ENCODE measurements at regions not wholly inside any gene's neighbourhood (a gene's known extent, or its start where the extent isn't known, plus 50 kb on each side); places are given as distances from the start of the nearest gene placed in this dataset.

DNA sequence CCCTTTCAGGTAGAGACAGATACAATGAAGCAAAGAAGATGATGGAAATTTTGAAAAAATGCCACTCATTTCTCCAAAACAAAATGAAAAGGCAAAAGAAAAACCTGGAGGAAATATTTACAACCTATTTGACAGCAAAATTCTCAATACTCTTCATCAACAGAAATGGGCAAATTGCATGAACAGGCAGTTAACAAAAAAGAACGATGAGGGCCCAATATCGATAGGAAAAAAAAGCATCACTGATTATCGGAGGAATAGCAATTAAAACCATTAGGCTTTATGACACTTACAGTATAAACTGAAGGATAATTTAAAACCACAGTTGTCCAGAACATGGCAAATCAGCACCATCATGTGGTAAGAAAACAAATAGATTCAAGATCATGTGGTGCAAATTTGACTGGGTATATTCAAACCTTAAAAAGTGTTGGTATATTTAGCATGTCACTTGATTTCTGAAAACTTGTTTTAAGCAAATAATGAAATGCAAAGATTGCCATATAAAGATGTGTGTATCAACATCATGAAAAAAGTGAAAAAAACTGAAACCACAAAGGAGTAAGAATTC is 222.9 kb downstream of the BRD1 start:
- no peak for DNase-seq (ENCODE audit: low read depth in 2 of 2)

DNA sequence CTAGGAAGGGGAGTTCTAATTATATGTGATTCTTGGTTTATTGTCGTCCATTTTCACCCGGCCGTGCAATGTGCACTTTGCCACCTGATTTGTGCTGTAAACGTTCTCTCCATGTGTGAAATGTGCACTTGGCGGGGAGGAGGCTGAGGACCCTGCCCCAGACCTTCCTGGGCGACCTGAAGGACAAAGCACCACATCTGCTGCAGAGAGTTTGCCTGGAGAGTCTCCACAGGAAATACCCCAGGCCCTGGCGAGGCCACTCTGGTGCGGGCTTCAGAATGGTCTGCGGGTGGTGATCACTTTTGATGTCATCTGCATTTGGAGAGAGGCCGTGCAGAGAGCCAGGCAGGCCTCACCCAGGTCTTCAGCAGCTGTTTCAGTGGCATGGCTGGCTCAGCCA is 224.7 kb downstream of the BRD1 start:
- no peak for DNase-seq (ENCODE audit: low read depth in 2 of 2)

DNA sequence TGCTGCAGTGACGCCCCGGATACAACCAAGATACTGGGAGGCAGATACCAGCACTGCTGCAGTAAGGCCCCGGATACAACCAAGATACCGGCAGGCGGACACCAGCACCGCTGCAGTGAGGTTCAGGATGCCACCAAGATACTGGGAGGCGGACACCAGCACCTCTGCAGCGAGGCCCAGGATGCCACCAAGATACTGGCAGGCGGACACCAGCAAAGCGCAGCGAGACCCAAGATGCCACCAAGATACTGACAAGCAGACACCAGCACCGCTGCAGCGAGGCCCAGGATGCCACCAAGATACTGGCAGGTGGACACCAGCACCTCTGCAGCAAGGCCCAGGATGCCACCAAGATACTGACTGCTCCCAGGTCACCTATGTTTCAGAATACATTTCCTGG is 225.2 kb downstream of the BRD1 start:
- no peak for DNase-seq (ENCODE audit: low read depth in 2 of 2)

DNA sequence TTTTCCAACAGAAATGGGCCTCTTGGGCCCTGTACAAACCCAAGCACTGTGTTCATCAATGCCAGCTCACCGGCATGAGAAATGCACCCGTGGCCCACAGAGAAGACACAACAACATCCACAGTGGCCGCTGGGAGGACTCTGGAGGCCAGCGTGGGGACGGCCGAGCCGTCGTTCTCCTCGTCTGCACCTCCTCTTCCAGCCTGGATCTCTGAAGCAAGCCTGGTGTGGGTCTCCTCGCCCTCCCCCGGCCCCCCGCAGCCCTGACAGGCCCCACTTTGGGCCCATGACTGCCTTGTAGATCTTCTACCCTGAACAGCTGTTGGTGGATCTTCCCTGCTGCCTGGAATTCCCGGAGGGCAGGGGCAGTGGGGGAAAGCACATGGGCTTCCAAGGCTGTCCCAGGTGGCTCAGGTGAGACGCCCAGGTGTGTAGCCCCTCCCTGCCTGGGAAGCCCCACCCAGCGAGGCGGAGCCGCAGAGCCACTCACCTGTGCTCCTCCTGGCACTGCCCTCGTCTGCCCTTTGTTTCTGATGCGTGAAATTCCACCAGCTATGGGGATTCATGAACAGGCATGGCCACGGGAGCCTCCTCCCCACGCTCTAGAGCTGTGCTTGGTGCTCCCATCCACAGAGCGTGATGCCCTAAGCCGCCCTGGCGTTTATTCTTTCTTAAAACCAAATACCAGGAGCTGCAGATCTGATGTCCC is 225.9 kb downstream of the BRD1 start:
- no peak for DNase-seq (ENCODE audit: low read depth in 2 of 2)

DNA sequence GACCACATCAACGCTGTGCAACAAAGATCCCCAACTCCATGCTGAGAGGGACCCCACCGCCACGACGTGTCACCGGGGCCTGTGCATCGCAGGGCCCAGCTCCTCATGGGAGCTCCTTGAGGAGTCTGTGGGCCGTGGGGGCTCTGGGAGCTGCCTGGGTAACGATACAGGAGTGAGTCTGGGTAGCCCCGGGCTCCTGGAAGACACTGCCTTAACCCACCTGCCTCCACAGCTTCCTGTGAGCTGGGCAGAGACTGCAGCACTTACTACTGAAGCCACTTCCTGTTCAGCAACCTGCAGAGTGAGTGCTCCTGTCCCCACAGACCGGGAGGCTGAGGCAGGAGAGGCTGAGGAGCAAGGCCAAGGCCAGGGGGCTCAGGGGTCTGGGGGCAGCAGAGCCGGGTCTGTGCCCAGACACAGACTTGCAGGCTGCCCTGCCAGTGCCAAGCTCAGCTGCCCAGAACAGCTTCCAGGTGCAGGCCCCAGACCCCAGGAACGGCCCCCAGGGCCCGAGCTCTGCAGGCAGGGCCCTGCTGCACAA is 226.7 kb downstream of the BRD1 start:
- no peak for DNase-seq (ENCODE audit: low read depth in 2 of 2)

DNA sequence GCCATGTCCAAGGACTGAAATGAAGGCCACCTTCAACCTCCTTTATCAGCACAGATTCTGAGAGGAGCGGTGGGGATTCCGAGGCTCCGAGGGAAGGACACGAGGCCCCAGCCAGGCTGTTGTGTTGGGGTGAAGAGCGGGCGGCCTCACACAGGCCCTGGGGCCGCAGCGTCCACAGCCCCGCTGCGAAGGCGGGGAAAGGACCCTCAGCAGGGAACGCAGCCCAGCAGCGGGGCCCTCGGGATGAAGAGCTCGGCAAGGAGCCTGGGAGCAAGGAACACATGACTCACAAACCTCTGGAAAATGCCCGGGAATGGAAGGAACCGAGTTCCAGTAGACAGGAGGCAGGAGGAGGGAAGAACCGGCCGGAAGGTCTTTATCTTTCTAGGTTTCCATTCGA is 227.2 kb downstream of the BRD1 start:
- no peak for DNase-seq (ENCODE audit: low read depth in 2 of 2)

DNA sequence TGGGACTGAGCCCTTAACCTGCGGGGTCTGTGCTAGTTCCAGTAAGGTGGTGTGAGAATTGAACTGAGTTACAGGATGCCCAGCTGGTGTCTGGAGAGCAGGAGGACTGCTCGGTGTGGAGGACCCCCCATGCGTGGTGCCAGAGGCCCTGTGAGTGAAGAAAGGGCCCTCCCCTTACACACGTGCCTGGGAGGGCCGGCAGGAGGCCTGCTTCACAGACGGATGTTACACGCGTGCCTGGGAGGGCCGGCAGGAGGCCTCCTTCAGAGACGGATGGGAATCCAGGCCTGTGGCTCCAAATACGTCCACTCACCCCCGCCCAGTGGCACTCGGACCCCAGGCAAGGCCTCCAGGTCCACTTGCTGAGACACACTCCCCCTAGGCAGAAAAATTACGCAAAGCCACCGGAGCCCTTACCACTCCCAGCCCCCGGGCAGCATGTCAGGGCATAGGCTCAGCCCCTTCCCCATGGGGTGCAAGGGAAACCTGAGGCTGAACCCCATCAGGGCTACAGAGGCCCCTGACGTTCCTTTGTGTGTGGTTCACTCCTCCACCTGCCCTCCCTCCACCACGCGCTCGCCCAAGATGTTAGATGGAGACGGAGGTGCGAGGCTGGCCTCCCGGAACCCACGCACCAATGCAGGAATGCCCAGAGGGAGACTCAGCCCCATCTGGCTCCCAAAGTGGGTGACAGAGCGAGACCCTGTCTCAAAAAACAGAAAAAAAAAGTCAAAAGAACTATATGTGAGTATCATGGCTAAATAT is 227.8 kb downstream of the BRD1 start:
- no peak for DNase-seq (ENCODE audit: low read depth in 2 of 2)

DNA sequence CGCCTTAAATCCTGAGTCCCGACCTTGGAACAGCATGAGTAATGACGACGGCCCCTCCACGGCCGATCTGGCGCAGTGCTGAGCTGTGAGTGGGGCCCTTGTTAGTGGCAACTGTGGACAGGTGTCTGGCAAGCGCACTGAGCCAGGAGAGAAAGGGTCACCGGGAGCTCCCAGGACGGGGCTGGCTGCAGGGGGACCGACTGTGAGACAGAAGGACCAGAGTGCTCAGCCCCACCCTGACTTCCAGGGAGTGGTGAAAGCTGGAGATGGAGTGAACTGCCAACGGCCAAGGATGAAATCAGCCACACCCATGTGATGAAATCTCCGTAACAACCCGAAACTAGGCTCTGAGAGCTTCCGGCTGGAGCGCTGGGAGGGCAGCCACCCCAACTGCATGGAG is 228.6 kb downstream of the BRD1 start:
- DNase-seq (ENCODE audit: low read depth in 2 of 2), result no peak

DNA sequence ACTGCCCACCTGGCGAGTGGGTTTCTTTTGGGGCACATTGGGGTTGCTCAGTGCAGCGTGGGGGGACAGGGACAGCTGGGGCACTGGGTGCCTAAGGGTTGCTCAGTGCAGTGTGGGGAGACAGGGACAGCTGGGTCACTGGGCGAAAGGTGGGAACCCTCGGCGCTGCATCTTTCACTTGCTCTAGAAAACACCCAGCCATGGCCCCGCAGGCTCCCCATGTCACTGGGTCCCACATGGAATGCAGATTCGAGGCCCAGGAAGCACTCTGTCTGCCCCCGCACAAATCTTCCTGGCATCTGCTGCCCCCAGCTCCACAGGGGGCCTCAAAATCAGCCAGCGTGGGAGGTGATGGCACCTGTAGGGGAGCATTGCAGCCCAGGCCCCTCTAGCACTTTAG is 229.3 kb downstream of the BRD1 start:
- no peak for DNase-seq (ENCODE audit: low read depth in 2 of 2)

DNA sequence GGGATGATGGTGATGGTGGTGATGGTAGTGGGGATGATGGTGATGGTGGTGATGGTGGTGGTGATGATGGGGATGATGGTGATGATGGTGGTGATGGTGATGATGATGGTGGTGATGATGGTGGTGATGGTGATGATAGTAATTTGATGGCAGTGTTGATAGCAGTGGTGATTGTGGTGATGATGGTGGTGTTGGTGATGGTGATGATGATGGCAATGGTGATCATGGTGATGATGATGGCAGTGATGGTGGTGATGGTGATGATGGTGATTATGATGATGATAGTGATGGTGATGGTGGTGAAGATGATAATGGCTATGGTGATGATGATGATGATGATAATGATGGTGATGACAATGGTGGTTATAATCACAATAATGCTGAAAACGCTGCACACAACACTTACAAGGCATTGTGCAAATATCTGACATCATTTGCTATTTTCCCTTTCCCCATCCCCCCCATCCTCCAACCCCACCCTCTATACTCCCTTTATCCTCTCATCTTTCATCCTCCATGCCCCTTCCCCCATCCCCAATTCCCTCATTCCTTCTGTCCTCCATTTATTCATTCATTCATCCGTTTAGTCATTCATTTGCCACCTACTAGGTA is 230.1 kb downstream of the BRD1 start:
- no peak for DNase-seq (ENCODE audit: low read depth in 2 of 2)

DNA sequence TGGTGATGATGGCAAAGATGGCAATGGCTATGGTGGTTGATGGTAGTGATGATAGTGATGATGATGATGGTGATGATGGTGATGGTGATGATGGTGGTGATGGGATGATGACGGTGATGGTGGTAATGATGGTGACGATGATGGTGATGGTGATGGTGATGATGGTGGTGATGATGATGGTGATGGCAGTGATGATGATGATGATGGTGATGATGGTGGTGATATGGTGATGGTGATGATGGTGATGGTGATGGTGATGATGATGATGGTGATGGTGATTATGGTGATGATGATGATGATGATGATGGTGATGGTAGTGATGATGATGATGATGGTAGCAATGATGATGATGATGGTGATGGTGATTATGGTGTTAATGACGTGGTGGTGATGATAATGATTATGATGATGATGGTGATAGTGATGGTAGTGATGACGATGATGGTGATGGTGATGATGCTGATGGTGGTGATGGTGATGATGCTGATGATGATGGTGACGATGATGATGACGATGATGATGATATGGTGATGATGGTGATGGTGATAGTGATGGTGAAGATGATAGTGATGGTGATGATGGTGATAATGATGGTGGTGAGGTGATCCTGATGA is 232.1 kb downstream of the BRD1 start:
- DNase-seq (ENCODE audit: low read depth in 2 of 2), result no peak

DNA sequence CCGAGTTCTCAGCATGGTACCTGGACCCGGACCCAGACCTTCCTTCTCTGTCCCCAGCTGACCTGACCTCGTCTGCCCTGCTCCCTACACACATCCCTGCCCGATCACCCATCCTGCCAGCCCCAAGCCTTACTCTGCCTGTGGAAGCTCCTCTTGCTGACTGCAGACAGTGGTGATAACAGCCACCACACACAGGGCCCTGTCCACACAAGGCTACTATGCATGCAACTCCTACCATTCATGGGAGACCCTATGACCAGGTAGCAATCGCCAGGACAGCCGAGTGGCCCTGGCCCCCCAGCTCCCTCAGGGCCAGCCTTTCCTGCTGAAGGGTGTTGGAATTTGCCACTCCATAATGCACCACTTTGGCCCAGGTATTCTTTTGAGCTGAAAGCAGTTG is 233.6 kb downstream of the BRD1 start:
- no peak for DNase-seq (ENCODE audit: low read depth in 2 of 2)

DNA sequence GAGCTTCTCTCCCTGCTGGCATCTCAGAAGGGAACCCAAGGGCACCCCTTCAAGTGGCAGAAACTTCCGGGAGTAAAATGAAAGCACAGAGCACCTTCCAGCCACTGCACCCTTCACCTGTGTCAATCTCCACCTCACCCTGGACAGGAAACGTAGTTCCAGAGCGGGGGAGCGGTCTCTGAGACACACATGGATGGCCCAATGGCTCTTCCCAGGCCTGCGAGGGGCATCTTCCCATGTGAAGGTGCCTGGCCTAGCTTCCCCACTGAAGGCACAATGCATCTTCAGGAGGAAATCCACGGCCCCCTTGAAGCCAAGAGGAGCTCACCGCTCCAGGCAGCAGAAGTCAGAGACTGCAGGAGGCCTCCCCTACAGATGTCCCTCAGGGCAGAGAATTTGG is 234.2 kb downstream of the BRD1 start:
- no peak for DNase-seq (ENCODE audit: low read depth in 2 of 2)

DNA sequence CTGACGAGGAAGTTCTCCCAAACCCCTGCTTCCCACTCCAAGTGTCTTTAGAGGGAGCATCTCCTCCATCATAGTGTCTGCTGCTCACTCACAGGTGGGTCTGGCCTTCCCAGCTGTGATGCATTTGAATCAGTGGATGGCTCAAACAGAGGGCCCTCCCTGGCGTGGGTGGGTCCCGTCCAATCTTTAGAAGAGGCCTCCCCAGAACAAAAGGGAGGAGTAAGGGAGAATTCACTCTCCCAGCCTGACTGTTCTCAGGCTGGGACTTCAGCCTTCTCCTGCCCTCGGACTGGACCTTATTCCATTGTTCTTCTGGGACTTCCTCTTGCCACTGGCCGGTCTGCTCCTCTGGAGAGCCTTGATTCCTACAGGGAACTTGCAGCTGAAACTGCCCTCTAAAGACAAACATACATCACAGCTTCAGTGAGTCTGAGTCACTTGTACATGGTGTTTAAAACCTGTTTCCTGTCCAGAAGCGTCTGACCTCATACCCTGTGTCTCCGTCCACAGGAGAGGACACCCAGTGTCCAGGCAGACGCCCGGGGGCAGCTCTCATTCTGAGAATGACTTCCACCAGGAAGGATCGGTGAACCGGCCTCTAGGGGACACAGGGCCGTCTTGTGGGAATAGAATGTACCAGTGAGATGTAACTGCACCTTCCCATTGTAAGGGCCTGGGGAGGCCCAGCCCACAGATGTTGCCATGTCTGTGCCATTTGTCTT is 234.7 kb downstream of the BRD1 start:
- DNase-seq (ENCODE audit: low read depth in 2 of 2), result no peak

DNA sequence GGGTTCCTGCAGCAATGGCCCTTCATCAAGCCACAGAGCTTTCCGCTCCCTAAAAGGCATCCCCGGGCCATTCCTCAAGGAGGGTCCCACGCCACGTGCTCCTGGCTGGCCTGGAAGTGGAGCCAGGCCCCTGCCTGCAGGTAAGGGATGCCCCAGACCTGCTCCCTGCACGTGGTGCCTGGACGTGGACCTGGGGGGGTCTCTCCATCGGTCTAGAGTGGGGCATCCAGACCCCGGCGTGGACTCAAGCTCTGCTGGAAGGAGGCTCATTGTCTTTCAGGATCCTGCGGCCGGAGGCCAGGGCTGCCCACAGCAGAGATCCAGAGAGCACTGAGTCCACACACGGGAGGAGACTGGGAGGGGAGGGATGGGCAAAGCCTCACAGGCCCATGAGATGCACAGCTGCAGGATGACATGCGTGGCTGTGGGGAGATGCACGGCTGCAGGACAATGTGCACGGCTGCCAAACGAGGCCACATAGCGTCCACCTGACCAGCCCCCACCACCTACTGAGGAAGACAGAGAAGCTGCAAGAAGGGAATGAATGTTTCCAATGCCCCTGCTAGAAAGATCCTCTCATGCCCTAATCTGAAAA is 236.7 kb downstream of the BRD1 start:
- no peak for DNase-seq (ENCODE audit: low read depth in 2 of 2)

DNA sequence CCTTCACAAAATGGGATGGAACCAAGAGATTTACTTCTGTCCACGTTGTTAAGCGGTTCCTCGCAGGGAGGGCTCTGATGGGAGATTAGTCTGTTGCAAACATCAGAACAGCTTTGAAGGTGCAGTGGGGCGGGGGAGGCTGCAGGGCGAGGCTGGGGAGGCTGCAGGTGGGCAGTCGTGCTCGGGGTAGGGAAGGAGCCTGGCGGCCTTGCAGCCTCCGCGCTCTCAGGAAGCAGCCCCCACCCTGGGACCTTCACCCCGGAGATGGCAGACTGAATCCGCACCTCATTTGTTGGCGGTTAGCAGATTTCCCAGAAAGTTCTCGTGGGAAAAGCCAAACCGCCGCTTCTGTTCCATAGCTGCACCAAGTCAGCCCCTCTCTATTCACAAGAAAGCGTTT is 237.3 kb downstream of the BRD1 start:
- no peak for DNase-seq (ENCODE audit: low read depth in 2 of 2)

DNA sequence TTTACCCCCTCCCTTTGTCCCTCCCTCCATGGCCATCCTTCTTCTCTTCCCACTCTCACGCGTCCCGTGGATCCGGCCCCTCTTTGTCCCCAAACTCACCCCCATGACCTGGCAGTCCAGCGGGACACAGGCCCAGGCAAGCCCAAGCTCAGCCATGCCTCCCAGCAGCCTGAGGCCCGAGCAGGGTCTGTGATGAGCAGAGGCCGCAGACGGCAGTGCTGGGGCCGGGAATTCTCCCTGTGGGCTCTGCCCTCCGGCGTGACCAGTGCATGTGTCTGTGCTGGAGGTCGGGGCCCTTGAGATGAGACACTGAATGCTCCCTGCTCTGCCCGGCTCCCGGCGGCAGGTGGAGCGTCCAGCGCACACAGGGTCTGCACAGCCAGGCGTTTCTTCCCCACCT is 237.9 kb downstream of the BRD1 start:
- DNase-seq (ENCODE audit: low read depth in 2 of 2), result no peak

DNA sequence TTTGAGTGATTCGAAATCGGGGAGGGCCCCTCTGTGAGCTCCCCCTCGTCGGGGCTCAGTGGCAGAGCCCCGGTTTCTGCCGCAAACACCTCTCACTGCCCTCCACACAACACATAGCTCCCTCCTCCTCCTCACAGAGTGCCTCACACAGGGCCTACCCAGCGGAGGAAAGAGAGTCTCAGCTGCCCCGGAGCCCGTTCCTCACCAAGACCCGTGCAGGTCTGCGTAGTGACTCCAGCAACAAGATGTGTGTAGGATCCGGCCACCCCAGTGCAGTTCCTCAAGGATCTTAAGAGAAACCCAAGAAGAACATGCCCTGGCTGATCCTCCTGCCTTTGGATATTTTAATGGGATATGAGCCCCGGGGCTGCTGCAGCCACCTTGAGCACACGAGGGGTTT is 238.4 kb downstream of the BRD1 start:
- no peak for DNase-seq (ENCODE audit: low read depth in 2 of 2)

DNA sequence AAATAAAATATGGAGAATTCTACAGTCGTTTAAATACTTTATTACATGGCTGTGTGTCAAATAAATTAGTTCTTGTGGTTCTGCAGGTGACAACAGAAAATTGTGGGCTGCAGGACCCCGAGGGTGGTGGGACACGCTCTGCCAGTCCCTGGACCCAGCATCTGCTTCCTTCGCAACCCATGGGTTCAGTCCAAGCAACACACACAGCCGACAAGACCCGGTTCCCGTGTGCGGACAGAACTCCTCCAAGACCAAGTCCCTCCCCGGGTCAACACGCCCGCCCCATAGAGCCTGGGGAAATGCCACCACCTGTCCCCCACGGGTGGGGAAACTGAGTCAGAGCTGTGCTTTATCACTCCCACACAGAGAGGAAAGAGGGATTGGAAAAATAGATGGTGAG is 238.9 kb downstream of the BRD1 start:
- DNase-seq (ENCODE audit: low read depth in 2 of 2), result no peak

DNA sequence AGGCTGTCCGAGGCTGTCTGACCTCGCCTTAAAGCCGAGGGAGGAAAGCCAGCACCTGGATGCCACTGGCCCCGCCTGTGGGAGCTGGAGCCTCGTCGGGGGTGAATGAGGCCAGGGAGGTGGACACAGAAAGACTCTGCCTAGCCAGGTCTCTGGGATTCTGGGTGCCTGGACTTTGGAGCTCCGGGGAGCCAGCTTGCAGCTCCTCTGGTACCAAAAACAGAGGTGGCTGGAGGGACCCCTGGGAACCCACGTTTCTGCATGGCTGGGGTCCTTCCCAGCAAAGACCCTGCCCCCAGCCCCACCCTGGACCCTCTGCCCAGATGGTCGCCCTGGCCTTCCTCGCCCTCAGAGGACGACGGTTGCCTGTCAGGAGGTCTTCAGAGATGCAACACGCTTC is 239.7 kb downstream of the BRD1 start:
- DNase-seq (ENCODE audit: low read depth in 2 of 2), result no peak

DNA sequence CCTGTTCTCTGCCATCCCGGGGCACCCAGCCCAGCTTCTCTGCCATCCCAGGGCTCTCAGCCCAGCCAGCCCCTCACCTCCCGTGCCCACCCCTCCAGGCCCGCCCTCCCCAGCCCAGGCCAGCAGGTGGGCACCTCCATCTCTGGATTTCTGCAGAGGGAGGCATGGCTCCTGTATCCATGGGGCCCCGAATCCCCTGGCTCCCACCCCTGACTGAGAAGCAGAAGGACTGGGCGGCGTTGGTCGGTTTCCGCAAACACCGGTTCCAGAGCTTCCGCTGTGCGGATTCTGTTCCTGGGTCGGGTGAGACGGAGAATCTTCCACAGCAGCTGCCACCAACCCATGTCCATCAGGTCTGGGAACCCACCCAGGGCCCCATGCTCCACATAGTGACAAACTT is 240.3 kb downstream of the BRD1 start:
- no peak for DNase-seq (ENCODE audit: low read depth in 2 of 2)
